ENCODE measurements at regions not wholly inside any gene's neighbourhood (a gene's known extent, or its start where the extent isn't known, plus 50 kb on each side); places are given as distances from the start of the nearest gene placed in this dataset.

DNA sequence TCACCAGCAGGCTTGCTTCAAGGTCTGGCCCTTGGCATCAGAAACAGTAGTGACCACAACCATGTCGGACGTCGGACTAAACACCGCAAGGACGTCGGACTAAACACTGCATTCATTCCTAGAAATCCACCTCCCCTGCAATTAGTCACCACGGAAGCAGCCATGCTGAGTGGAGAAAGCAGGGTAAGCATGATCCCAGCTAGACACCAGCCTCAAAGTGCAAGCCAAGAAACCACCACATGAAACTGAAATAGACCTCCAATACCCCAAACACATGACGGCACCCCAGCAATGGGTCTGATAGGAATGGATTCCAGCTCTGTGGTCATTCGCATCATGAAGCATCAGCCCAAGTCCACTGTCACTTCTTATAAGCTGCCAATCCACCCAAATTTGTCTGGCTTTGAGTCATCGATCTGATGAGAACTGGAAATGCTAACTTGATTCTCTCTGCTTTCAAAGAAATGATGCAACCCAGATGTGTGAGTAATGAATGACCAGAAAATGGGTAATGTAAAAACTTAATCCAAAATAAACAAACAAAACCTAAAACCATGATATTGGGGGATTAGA is 348.3 kb upstream of the TMCO5A start:
- FAIRE-seq: no peak

DNA sequence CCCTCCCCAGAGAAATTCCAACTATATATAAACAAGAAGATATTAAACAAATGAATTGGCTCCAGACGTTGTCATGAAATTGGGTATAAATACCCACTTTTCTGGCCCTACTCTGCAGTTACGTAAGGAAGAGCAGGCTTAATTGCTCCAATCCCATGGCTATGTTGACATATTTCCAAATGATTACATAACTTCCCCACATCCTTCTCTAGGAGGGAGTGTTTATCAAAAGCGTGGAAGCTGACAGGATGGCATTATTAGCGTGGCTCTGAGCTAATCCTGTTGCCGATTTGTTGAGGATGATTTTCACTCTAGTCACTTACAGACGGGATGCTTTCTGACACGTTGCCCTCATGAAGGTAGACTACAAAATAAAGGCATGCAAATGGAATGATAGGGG is 347.5 kb upstream of the TMCO5A start:
- no peak for FAIRE-seq

DNA sequence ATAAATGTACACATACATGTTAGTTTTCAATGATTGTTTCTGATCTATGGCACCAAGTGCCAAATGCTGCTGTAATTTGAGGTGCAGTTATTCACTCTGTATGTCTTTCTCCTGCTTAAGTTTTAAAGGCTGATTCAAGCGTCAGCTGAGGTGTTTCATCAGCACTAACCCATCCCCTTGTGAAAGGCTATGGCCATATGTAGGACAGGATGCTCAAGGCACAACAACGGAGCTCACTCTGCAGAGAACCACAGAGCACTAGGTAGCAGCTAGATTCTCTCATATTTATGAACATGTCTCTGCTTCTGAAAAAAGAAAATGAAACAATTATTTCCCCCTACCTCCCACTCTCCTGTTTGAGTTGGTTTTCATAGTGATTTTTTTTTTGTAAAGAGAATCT is 340.0 kb upstream of the TMCO5A start:
- no peak for FAIRE-seq

DNA sequence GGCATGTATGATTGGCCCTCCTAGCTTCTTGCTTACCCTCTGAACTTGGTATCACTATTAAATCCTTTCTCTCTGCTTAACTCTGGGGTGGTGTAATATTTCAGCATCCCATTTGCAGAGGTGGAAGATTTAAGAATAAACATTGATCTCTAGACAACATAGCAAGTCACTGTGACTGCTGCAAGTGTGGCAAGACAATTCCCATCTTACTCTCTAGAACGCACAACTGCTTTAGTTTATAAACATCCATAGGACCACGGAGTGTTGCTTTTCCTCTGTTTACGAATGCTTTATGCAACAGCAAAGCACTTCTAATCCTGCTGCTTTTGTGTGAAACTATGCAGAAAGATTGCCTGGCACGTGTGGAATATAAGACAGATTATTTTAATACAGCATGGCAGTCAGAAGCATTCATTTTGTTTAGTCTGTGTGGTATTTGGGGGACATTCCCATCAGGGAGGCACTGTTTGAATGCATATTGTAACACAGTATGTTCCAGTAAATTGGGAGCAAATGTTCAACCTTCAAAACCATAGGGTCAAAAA is 338.9 kb upstream of the TMCO5A start:
- FAIRE-seq: no peak

DNA sequence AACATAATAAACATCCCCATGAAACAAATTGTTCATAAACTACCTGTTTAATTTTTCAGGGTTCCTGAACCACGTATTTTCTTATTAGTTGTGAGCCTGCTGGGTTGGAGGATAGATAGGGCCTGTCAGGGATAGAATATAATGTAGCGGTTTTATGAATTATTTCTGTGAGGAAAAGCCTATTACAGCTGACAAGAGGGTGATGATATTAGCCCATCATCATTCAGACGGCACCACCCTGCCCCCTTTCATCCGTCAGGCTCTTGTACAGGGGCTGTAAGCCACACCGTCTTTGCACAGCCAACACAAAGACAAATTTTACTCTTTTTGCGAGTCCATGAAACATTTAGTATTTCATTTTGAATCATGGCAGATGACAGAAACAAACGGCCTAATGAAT is 335.3 kb upstream of the TMCO5A start:
- no peak for FAIRE-seq

DNA sequence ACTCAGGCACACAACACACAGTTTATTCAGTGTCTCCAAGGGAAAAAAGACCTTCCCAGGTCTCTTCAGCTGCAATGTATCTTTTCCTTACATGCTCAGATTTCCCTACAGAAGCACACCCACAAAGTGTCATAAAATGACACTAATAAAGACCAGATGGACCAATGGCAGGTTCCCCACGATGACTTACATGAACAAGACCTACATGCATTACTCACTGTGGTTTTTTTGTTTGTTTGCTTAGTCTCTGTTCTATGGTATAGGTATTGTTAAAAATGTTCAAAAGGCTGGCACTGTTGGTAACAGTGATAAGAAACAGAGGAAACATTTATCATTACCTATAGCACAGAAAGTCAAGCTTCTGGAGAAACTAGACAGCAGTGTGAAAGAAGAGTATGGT is 318.2 kb upstream of the TMCO5A start:
- no peak for FAIRE-seq

DNA sequence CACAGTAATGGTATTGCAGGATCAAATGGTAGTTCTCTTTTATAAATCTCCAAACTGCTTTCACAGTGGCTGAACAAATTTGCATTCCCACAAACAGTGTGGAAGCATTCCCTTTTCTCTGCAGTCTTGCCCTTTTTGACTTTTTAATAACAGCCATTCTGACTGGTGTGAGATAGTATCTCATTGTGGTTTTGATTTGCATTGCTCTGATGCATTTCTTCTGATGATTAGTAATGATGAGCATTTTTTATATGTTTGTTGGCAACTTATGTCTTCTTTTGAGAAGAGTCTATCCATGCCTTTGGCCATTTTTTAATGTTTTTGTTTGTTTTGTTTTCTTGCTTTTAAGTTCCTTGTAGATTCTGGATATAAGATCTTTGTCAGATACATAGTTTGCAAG is 316.1 kb upstream of the TMCO5A start:
- no peak for FAIRE-seq

DNA sequence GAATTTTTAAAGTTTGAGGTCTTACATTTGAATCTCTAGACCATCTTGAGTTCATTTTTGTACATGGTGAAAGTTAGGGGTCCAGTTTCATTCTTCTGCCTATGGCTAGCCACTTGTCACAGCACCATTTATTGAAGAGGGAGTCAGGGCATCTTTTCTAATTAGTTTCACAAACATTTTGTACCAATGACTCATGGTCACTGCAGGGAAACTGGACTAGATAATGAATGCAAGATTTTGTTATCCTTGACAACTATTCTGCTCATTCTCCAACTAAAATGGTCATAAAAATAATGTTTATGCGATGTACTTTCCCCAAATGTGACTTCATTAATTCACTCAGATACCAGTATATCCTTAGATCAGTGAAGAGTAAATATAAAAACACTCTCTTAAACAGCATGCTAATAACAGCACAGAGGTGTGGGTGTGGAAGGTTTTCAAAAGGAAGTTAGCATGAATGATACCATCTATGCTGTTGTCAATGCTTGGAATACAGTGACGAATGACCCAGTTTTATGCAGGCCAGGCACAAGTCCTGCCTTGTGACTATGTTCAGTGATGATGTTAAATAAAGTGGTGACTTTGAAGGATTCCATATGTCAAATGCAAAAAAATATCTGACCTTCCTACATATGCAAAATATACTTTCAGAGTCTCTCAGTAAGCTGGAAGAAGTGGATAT is 314.9 kb upstream of the TMCO5A start:
- FAIRE-seq: no peak

DNA sequence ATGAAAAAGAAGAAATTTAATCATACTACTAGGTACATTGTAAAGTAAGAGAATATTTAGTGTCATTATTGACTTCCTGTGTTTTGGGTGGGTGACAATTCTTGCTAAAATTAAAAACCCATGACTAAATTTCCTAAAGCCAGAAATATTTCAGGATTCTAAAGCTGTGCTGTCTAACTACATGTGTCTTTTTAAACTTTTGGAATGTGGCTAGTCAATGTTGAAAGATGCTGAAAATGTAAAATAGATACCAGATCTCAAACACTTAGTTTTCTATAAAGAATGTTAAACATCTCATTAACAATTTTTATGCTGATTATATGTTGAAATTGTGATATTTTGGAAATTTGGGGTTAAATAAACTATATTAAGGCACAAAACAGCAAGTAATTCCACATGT is 308.9 kb upstream of the TMCO5A start:
- FAIRE-seq: no peak

DNA sequence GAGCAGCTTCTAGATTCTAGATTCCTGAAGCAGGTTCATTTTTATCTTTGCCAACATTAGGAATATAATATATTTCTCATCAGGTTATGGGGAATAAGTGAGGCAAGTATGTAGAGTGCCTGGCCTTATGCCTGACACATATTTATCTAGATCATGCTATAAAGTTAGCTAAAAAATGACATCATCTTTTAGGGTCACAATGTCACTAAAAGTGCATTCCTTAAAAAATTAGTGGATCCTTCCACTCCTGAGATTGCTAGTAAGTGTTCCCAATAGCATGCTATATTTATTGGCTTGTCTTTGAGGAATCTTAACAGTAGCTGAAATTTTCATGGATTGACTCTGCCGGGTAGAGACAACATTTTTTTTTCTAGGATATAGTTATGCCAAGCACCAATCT is 305.9 kb upstream of the TMCO5A start:
- FAIRE-seq: no peak

DNA sequence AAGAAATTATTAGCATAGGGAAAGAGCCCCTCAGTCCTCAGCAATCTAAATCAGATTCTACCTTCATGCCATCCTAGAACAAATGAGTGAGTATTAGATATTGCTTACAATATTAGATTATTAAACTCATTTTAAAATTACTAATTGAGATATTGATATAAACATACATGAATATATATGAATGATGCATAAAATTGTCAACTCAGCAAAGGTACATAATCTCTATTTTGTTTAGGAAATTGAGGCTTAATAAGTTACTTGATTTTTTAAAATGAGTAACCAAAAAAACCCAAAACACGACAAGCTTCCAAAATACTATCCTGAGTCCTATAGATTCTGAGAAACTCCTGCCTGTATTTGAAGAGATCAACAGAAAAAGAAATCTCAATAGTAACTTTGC is 297.7 kb upstream of the TMCO5A start:
- no peak for FAIRE-seq

DNA sequence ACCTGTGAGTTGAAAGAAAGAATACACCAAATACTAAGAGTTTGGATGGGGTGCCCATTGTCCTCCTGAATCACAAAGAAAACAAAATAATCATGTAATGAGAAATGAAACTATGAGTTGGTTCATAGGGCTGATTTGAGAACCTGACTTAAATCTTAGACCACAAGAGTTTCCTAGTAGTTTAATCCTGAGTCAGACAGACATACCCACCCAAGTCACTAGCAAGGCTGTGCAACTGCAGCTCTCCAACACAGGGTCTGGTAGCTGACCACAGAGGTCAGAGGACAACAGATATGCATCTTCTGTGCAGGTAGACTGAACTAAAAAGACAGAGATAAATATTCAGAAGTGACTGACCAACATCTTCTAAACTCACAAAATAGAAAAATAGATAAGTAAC is 296.3 kb upstream of the TMCO5A start:
- no peak for FAIRE-seq

DNA sequence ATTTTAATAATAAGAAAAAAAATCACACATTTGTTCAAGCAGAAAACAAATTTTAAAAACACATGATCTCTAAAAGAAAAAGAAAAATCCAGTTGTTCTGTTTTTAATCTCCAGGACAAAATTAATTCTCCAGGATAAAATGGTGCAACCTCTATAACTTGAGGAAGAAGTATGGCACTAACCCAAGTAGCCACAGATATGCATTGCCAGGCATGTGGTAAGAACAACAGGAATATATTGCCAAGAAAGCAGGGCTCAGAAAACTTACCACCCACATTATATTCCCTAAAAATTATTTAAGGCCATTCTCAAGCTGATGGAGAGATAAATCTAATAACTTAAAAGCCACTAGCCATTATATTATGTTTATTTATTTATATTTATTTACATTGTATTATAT is 295.7 kb upstream of the TMCO5A start:
- FAIRE-seq: no peak

DNA sequence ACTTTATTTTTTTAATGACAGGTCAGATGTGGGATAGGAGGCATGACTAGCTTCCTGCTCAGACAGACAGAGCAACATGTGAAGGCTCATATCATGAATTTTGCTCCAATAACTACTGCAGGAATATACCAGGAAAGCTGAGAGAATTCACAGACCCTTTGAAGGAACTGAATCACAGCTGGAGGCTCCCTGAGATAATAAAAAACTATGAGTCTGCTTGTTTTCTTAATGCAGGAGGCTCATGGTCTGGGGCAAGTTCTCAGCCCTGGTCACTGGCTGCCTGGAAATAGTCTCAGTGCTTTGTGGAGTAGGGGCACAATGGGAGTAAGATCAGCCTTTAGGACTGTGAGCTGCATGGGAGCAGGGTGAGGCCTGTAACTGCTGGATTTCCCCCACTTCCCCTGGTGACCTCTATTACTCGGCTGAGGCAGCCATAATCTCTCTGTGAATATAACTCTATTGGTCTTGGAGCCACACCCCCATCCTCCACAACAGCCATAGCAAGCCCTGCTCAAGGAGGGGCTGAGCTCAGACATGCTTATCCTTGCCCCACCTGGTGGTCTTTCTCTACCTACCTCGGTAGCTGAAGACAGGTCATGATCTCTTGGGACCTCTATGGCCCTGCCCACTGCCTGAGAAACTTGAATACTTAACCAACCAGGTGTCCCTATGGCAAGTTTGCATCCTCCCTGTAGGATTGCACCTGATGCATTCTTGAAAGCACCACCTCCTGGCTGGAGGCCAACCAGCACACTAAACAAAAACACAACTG is 281.6 kb upstream of the TMCO5A start:
- FAIRE-seq: no peak

DNA sequence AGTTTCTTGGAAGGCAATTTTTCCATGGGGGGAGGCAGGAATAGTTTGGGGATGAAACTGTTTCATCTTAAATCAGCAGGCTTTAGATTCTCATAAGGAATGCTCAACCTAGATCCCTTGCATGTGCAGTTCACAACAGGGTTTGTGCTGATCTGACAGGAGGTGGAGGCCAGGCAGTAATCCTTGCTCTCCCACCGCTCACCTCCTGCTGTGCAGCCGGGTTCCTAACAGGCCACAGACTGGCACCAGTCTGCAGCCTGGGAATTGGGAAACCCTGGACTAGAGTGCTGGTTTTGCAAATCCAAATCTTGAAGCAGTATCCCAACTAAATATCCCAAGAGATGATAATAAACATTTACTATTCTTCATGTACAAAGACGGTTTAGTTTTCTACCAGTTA is 256.3 kb upstream of the TMCO5A start:
- no peak for FAIRE-seq

DNA sequence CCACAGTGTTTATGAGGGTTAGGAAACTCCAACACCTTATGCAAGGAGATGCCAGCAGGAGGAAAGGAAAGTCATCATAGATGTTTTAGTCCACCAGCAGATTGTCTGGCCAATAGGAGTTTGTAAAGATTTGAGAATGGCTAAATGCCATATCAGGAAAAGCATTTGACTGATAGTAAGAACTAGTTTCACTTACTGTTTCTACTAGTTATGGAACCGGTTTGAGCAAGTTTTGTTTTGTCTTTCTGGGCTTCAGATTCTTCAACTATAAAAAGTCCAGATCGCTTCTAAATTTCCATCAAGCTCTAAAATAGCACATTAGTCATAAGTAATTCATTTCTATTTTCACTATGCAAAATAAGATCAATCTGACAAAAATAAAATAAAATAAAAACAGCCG is 254.8 kb upstream of the TMCO5A start:
- FAIRE-seq: no peak

DNA sequence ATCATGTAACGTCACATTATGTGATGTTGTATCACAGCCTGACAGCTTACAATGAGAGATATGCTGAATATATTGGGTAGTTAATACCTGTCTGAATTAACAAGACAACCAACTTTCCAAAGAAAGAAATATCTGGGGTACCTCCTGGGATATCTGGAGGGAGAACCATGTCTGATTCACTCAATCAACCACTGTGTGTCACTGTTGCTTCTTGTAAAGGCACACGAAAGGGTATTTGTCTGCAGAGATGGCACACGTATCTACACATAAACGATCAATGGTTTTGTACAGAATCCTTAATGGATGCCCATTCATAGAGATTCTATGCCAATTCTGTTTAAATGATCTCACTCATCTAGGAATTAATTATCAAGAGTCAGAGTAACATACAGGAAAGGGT is 252.1 kb upstream of the TMCO5A start:
- no peak for FAIRE-seq

DNA sequence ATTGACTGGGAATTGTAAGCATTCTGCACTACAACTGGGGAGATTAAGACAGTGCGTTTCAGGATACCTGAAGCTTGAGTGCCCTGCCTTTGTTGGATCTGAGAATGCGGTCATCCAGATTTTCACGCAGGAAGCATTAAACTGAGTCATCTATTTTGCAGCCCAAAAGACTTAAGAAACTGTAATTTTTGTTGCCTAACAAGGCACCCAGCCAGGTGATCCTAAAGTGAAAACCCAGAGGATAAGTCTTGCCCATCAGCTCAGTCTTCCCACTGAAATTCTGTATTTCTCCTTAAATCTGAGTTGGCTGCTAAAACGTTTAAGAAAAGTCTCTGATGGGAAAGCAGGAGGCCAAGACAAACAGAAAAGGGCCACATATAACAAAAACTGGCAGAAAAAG is 242.5 kb upstream of the TMCO5A start:
- FAIRE-seq: no peak

DNA sequence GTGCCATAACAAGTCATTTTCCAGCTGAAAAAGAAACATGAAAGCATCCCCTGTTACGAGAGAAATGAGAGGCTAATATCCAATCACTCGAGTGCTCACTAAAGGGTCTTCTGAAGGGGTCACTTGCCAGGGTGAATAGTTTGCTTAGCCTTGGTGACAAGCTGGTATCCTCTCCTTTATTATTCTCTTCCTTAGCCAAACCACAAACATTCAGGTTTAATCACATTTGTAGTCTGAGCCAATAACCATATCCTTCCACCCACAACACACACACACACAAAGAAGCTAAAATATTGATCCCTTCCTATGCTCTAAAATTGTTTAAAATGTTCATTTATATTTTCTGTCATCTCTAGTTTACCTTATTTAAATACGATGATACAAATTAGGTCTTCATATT is 240.5 kb upstream of the TMCO5A start:
- no peak for FAIRE-seq

DNA sequence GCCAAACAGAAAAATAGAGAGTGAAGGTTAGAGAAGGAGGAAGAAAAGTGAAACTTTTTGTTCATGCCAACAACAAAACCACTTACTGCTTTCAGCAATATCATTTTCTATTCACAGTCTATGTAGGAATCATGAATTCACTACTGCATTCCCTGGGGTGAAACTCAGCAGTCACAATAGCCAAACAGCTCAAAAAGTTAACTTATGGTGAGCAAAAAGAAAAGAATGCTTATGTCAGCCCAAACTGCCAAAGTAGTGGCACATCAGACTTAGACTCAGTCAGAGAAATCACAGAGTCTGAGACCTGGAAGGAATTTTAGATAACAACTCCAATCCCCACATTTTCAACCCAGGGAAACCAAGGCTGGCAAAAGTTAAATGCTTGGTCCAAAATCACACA is 238.7 kb upstream of the TMCO5A start:
- FAIRE-seq: no peak

DNA sequence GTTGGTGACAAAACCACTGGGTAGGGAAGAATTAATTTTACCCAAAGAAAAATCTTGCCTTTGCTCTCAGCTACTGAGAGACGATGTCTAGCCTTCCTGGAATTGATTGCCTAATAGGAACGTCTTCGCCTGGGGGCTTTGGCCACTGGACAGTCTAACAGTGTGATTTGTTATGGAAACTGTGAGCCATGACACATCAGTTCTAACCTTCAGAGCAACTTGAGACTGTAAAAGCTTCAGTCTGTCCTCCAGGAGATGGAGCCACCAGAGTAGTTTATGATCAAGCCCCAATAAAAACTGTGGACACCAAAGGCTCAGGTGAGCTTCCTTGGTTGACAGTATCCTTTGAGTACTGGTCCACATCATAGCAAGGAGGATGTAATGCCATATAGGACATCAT is 235.8 kb upstream of the TMCO5A start:
- no peak for FAIRE-seq

DNA sequence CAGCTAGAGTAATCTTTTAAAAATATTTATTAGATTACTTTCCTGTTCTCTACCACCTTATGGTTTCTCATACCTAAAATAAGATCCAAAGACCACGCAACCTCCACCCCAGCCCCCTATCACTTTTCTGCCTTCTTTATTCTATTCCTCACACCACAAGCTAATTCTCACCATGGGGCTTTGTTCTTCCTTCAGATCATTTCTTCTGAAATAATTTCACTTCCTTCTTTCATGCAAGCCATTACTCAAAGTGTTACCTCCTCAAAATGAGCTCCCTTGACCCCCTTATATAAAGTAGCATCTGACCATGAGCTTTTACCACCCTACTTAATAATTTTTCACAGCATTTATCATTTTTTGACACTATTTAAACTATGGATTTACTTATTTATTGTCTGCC is 233.2 kb upstream of the TMCO5A start:
- FAIRE-seq: no peak

DNA sequence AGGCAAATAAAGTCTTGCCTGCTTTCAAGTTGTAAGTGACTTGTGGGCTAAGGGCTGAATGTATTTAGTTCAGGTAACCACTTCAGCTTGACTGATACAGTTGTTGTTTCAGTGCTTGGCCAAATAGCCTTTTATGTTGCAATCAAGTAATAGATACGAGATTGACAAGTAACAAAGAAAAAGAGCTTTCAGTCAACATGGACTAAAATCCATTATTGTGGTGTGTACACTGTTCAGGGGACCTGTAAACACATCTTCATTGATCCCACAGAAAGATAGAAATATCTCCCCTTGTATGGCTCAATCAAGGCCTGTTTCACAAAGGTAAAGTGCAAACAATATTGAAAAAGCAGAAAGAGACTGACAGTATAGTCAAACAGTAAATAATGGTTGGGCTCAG is 224.8 kb upstream of the TMCO5A start:
- FAIRE-seq: no peak

DNA sequence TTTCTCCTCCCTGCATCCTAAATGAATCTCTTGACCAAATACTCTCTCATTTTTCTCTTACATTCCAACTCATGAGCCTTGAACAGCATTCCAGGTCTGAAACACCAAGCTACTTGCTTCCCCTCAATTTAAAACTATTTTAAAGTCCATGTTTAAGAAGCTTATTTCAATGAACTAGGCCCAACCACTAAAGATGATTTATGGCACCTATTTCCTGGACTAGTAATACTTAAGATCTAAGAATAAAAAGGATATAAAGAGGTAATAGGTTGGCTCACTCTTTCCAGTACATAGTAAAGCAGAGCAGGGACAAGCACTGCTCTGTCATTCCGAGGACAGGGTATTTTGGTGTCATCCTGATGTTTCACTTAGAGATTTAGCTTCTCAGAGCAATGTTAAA is 219.3 kb upstream of the TMCO5A start:
- no peak for FAIRE-seq

Data from G401.6 (cell line).